Spleen (tissue), 11 donors: ENCODE measurements at regions not wholly inside any gene's neighbourhood (a gene's known extent, or its start where the extent isn't known, plus 50 kb on each side); places are given as distances from the start of the nearest gene placed in this dataset.
A peak's percentile ranks its signal among the peaks of the same experiment; 100 is the strongest.

Source experiments
- DNase-seq: peaks from one replicate; pipeline ENCODE4 v3.0.0-alpha.2; 2020
- H3K27ac ChIP-seq, 8 donors: fragments of 200-600 bp; sonication (generic) in 7 of 8; 1 replicate in 4 of 8; 2 replicates in 4 of 8; pipeline versions ENCODE4 v1.5.0 to v1.8.0; 2016 to 2021; ENCODE audit warnings: inconsistent platforms in 4 of 8, mild to moderate bottlenecking in 4 of 8, moderate library complexity in 1 of 8
- H3K27me3 ChIP-seq, 7 donors: fragments of 200-600 bp; sonication (generic) in 6 of 7; replicated peaks in 1 of 7; 1 replicate in 4 of 7; 2 replicates in 3 of 7; pipeline versions ENCODE4 v1.5.0 to v1.8.0; 2016 to 2021; ENCODE audit warnings: inconsistent platforms in 3 of 7, mild to moderate bottlenecking in 1 of 7
- H3K36me3 ChIP-seq, 6 donors: fragments of 200-600 bp; sonication (generic) in 5 of 6; 1 replicate in 4 of 6; 2 replicates in 2 of 6; pipeline versions ENCODE4 v1.5.0 to v1.8.0; 2016 to 2021; ENCODE audit warnings: inconsistent platforms in 2 of 6
- H3K4me1 ChIP-seq, 6 donors: fragments of 200-600 bp; sonication (generic) in 5 of 6; 1 replicate in 3 of 6; 2 replicates in 3 of 6; pipeline versions ENCODE4 v1.5.0 to v1.8.0; 2016 to 2021; ENCODE audit warnings: inconsistent platforms in 3 of 6
- H3K4me3 ChIP-seq, 8 donors: fragments of 200-600 bp; sonication (generic) in 7 of 8; 1 replicate in 4 of 8; 2 replicates in 4 of 8; pipeline versions ENCODE4 v1.5.0 to v1.8.0; 2016 to 2021; ENCODE audit warnings: inconsistent platforms in 4 of 8, mild to moderate bottlenecking in 4 of 8, moderate library complexity in 2 of 8
- H3K9me3 ChIP-seq, 8 donors: fragments of 200-600 bp; sonication (generic) in 7 of 8; 1 replicate in 4 of 8; 2 replicates in 4 of 8; pipeline versions ENCODE4 v1.5.0 to v1.8.0; 2016 to 2021; ENCODE audit warnings: inconsistent platforms in 4 of 8
- POLR2A ChIP-seq, 3 donors: fragments of 450-650 bp; IDR thresholded peaks; one replicate each; pipeline ENCODE4 v1.5.1; 2017; ENCODE audit warnings: antibody characterized with exemption in 3 of 3, mild to moderate bottlenecking in 1 of 3
- POLR2AphosphoS5 ChIP-seq, 3 donors: sonication (generic); formaldehyde crosslinking; IDR thresholded peaks; one replicate each; pipeline ENCODE4 v1.5.1; 2017; ENCODE audit warnings: antibody characterized with exemption in 3 of 3
- WGBS, 5 donors: extraction: QIAGEN DNeasy Blood & Tissue Kit in 3 of 5; methylation state at CpG; one replicate each; pipeline versions ENCODE4 v1.1.5 to v1.1.7; 2013 to 2018; 5-methylcytosine and 5-hydroxymethylcytosine counted together
- intact Hi-C: fragments of 100-400 bp; cut with DNase I; formaldehyde crosslinking; loops from one replicate; pipeline ENCODE4 v1.15.0; 2023; ENCODE audit warnings: low total_unique reads
- TF ChIP-seq, protein P1 (sequence below), 11 experiments: fragments of 200-600 bp in 7 of 11; fragments of 450-650 bp in 4 of 11; sonication (generic) in 4 of 11; IDR thresholded peaks in 8 of 11; conservative IDR thresholded peaks in 3 of 11; 1 replicate in 7 of 11; 2 replicates in 4 of 11; pipeline versions ENCODE4 v1.4.0 to v1.8.0; 2016 to 2021; ENCODE audit warnings: antibody characterized with exemption in 11 of 11, inconsistent platforms in 4 of 11, mild to moderate bottlenecking in 1 of 11
- donor health status: healthy with polysubstance abuse.
- donor health status: DM: no; HTN: no; CAD: no; lungs with moderate emphysema.
- donor health status: DM: no; HTN: no; CAD: no.
- donor health status: Bipolar disorder and iron deficiency.
- donor health status: healthy.
- donor health status: DM: no; HTN: no; CAD: no.
- donor health status: DM: yes; HTN: yes; CAD: no.

DNA sequence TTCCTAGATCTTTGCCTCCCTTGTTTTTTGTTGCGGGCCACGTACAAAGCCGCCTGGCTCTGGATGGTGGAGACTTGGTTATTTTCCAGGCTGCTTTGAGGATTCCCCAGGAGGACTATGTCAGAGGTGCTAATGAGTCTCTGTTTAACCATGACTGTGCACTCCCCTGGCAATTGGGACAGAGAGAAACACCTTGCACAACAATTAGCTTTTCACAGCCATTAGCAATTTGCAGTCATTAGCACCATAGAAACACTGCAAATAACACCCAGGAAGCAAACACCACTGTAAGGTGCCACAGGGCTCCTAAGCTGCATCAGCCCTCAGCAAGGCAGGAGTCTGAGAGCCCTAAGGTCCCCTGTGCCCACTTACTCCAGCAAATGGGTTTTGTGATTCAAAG is 201.0 kb upstream of the VLDLR start:
- intact Hi-C loops: no loop called here
- WGBS, 5 donors: 56 to 92% (median 82%) methylated on average over 3 of the region's 3 CpGs

DNA sequence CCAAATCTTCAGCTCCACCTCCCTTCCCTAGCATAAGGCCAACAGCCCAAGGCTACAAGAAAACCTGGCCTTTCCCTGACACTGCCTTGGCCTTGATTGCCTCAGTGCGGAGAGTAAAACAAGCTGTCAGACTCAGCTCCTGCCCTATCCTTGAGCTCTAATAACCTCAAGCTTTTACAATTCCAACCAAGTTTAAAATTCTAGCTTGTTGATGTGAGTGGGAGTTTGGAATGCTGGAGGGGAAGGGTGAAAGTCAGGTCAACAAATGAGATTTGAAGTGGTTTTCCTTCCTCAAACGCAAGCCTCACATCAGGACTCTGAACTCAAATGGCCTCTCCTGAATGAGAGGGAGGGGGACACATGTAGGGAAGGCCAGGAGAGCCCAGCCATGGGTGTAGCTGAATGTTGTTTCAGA is 197.0 kb upstream of the VLDLR start:
- Histone ChIP-seq H3K27me3 (peaks cover 0 to 6% (median 0%) of the 10 kb centered on the region in 7 donors), H3K4me3 (no peak overlapping the region), H3K36me3 (no peaks in the 10 kb centered on the region), H3K27ac (peak overlapping the region in 6 of 8 donors; percentile 24 to 79 (median 39)), H3K4me1 (peaks cover 0 to 6% (median 0%) of the 10 kb centered on the region in 6 donors), H3K9me3 (no peaks in the 10 kb centered on the region)
- intact Hi-C loops: no loop called here
- DNase-seq: no peak
- 41 to 51% (median 45%) methylated on average over 2 of the region's 2 CpGs for WGBS, 5 donors
- no peak for TF ChIP-seq POLR2A (IDR thresholded peaks at IDR 0.05)
- peak in 1 of 3 donors; percentile 73 for TF ChIP-seq POLR2AphosphoS5 (IDR thresholded peaks at IDR 0.05)

More for the DNA sequence above, 201.0 kb upstream of the VLDLR start:
- Histone ChIP-seq H3K9me3 (no peaks in the 10 kb centered on the region), H3K36me3 (no peaks in the 10 kb centered on the region), H3K4me3 (no peak overlapping the region), H3K27me3 (peaks cover 0 to 6% (median 0%) of the 10 kb centered on the region in 7 donors), H3K27ac (no peak overlapping the region), H3K4me1 (peaks cover 0 to 6% (median 0%) of the 10 kb centered on the region in 6 donors)
- TF ChIP-seq POLR2AphosphoS5 (IDR thresholded peaks at IDR 0.05): no peak
- TF ChIP-seq POLR2A (IDR thresholded peaks at IDR 0.05): no peak
- TF ChIP-seq, protein P1, sequence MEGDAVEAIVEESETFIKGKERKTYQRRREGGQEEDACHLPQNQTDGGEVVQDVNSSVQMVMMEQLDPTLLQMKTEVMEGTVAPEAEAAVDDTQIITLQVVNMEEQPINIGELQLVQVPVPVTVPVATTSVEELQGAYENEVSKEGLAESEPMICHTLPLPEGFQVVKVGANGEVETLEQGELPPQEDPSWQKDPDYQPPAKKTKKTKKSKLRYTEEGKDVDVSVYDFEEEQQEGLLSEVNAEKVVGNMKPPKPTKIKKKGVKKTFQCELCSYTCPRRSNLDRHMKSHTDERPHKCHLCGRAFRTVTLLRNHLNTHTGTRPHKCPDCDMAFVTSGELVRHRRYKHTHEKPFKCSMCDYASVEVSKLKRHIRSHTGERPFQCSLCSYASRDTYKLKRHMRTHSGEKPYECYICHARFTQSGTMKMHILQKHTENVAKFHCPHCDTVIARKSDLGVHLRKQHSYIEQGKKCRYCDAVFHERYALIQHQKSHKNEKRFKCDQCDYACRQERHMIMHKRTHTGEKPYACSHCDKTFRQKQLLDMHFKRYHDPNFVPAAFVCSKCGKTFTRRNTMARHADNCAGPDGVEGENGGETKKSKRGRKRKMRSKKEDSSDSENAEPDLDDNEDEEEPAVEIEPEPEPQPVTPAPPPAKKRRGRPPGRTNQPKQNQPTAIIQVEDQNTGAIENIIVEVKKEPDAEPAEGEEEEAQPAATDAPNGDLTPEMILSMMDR (IDR thresholded peaks at IDR 0.05 in 8 of 11, conservative IDR thresholded peaks at IDR 0.05 in 3 of 11): no peak
- no peak for DNase-seq

DNA sequence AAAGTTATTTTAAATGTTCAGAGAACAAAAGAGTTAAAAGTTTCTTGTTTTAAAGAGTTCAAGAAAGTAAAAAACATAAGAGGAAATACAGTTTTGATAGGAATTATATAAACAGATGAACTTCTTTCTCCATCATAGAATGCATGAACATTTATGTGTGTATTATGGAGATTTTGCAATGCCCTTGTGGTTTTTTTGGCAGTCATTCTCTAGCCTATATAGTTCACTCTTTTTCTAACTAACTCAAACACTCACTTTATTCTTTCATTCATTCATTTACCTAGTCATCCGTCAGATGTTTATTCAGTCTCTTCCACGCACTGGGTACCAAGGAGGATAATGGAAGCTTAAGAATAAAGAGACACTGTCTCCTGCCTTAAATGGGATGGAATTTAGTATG is 195.9 kb upstream of the VLDLR start:
- 84 to 97% (median 94%) methylated on average over 2 of the region's 2 CpGs for WGBS, 5 donors

DNA sequence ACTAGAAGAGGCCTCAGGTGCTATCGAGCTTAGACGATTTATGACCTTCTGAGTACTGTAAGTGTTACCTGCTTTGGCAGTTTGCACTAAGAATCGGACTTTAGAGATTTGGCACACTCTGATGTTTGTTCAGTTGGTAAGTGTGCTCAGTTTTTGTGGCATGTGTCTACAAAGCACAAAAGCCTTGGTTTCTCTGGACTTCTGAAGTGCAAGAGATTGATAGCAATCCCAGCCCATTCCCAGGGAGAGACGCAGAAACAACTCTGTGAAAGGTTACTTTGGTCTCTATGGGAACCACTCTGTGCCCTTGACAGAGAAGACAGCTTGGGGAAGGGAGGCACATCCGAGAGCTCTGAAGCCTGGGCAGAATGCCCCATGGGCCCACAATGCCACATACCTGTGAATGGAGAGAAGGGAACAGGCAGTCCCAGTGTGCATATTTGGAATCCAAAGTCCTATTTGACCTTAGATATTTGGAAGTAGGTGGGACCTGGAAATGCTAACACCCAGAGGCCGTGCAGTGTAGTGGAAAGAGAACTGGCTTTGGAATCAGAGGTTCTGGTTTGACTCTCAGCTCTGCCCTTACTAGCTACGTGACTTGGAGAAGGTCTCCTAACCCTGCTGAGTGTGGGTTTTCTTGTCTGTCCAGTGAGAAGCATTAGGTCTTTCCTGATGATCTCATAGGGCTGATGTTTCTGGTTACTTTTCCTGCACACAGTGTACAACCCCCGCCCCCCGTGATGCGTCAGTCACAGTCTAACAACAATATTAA is 194.3 kb upstream of the VLDLR start:
- intact Hi-C loops: no loop called here
- Histone ChIP-seq H3K4me3 (no peak overlapping the region), H3K9me3 (no peaks in the 10 kb centered on the region), H3K4me1 (peaks cover 0 to 6% (median 0%) of the 10 kb centered on the region in 6 donors), H3K27ac (peak overlapping the region in 1 of 8 donors; percentile 46), H3K36me3 (no peaks in the 10 kb centered on the region), H3K27me3 (no peaks in the 10 kb centered on the region)
- WGBS, 5 donors: 77 to 91% (median 86%) methylated on average over 10 of the region's 10 CpGs
- TF ChIP-seq POLR2AphosphoS5 (IDR thresholded peaks at IDR 0.05): no peak
- TF ChIP-seq POLR2A (IDR thresholded peaks at IDR 0.05): no peak
- TF ChIP-seq, protein P1 (IDR thresholded peaks at IDR 0.05 in 8 of 11, conservative IDR thresholded peaks at IDR 0.05 in 3 of 11): no peak
- no peak for DNase-seq

More for the DNA sequence above, 195.9 kb upstream of the VLDLR start:
- H3K36me3 ChIP-seq: no peaks in the 10 kb centered on the region
- H3K4me1 ChIP-seq: peaks cover 0 to 6% (median 0%) of the 10 kb centered on the region in 6 donors
- peak overlapping the region in 1 of 8 donors; percentile 79 for H3K27ac ChIP-seq
- no peak for TF ChIP-seq POLR2AphosphoS5 (IDR thresholded peaks at IDR 0.05)
- TF ChIP-seq, protein P1 (IDR thresholded peaks at IDR 0.05 in 8 of 11, conservative IDR thresholded peaks at IDR 0.05 in 3 of 11): no peak
- TF ChIP-seq POLR2A (IDR thresholded peaks at IDR 0.05): no peak
- no peak overlapping the region for H3K4me3 ChIP-seq
- no peaks in the 10 kb centered on the region for H3K9me3 ChIP-seq
- intact Hi-C loops: no loop called here
- H3K27me3 ChIP-seq: peaks cover 0 to 1% (median 0%) of the 10 kb centered on the region in 7 donors
- no peak for DNase-seq
